ENCODE measurements at regions not wholly inside any gene's neighbourhood (a gene's known extent, or its start where the extent isn't known, plus 50 kb on each side); places are given as distances from the start of the nearest gene placed in this dataset.

GRCh38 chr5:3535414-3536211, 60.0 kb upstream of the IRX1 start:
- TF ChIP-seq POLR2A (IDR thresholded peaks at IDR 0.05), result no peak
- TF ChIP-seq, protein P1, sequence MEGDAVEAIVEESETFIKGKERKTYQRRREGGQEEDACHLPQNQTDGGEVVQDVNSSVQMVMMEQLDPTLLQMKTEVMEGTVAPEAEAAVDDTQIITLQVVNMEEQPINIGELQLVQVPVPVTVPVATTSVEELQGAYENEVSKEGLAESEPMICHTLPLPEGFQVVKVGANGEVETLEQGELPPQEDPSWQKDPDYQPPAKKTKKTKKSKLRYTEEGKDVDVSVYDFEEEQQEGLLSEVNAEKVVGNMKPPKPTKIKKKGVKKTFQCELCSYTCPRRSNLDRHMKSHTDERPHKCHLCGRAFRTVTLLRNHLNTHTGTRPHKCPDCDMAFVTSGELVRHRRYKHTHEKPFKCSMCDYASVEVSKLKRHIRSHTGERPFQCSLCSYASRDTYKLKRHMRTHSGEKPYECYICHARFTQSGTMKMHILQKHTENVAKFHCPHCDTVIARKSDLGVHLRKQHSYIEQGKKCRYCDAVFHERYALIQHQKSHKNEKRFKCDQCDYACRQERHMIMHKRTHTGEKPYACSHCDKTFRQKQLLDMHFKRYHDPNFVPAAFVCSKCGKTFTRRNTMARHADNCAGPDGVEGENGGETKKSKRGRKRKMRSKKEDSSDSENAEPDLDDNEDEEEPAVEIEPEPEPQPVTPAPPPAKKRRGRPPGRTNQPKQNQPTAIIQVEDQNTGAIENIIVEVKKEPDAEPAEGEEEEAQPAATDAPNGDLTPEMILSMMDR (IDR thresholded peaks at IDR 0.05), result no peak
